ENCODE measurements at regions not wholly inside any gene's neighbourhood (a gene's known extent, or its start where the extent isn't known, plus 50 kb on each side); places are given as distances from the start of the nearest gene placed in this dataset.
A peak's percentile ranks its signal among the peaks of the same experiment; 100 is the strongest.

- DNase-seq (ENCODE audit: low spot score), result no peak
Observed at GRCh38 chr5:60374409-60374808, 325.6 kb downstream of the DEPDC1B start.

GRCh38 chr5:60372786-60373185 lies 327.2 kb downstream of the DEPDC1B start:
- no peak for DNase-seq (ENCODE audit: low spot score)

- DNase-seq (ENCODE audit: low spot score), result no peak
Observed at GRCh38 chr5:60371065-60371464, 328.9 kb downstream of the DEPDC1B start.

GRCh38 chr5:60370508-60370907 lies 329.5 kb downstream of the DEPDC1B start:
- no peak for DNase-seq (ENCODE audit: low spot score)

GRCh38 chr5:60369391-60369790 lies 330.6 kb downstream of the DEPDC1B start:
- DNase-seq (ENCODE audit: low spot score), result no peak

- DNase-seq (ENCODE audit: low spot score), result no peak
Observed at GRCh38 chr5:60368100-60368499, 331.9 kb downstream of the DEPDC1B start.

- no peak for DNase-seq (ENCODE audit: low spot score)
Observed at GRCh38 chr5:60366489-60366888, 333.5 kb downstream of the DEPDC1B start.

- no peak for DNase-seq (ENCODE audit: low spot score)
Observed at GRCh38 chr5:60365001-60365400, 335.0 kb downstream of the DEPDC1B start.

- DNase-seq (ENCODE audit: low spot score), result no peak
Observed at GRCh38 chr5:60362158-60362557, 337.8 kb downstream of the DEPDC1B start.

GRCh38 chr5:60360355-60360754 lies 339.6 kb downstream of the DEPDC1B start:
- no peak for DNase-seq (ENCODE audit: low spot score)

- no peak for DNase-seq (ENCODE audit: low spot score)
Observed at GRCh38 chr5:60357302-60357701, 342.7 kb downstream of the DEPDC1B start.

- DNase-seq (ENCODE audit: low spot score), result no peak
Observed at GRCh38 chr5:60356745-60357144, 343.2 kb downstream of the DEPDC1B start.

- no peak for DNase-seq (ENCODE audit: low spot score)
Observed at GRCh38 chr5:60355181-60355580, 344.8 kb downstream of the DEPDC1B start.

GRCh38 chr5:60354311-60354710 lies 345.7 kb downstream of the DEPDC1B start:
- DNase-seq (ENCODE audit: low spot score), result no peak

- DNase-seq (ENCODE audit: low spot score), result no peak
Observed at GRCh38 chr5:60352992-60353599, 346.9 kb downstream of the DEPDC1B start.

GRCh38 chr5:60350794-60351193 lies 349.2 kb downstream of the DEPDC1B start:
- no peak for DNase-seq (ENCODE audit: low spot score)

- no peak for DNase-seq (ENCODE audit: low spot score)
Observed at GRCh38 chr5:60349891-60350415, 350.0 kb downstream of the DEPDC1B start.

GRCh38 chr5:60346393-60346792 lies 353.6 kb downstream of the DEPDC1B start:
- no peak for DNase-seq (ENCODE audit: low spot score)

- no peak for DNase-seq (ENCODE audit: low spot score)
Observed at GRCh38 chr5:60343102-60343501, 356.9 kb downstream of the DEPDC1B start.

- peak; percentile 6 for DNase-seq (ENCODE audit: low spot score)
Observed at GRCh38 chr5:60340965-60341471, 358.9 kb downstream of the DEPDC1B start.

- no peak for DNase-seq (ENCODE audit: low spot score)
Observed at GRCh38 chr5:60340326-60340725, 359.6 kb downstream of the DEPDC1B start.

GRCh38 chr5:60339691-60340201 lies 360.2 kb downstream of the DEPDC1B start:
- no peak for DNase-seq (ENCODE audit: low spot score)

- no peak for DNase-seq (ENCODE audit: low spot score)
Observed at GRCh38 chr5:60338846-60339245, 361.1 kb downstream of the DEPDC1B start.

GRCh38 chr5:60336491-60336890 lies 363.5 kb downstream of the DEPDC1B start:
- DNase-seq (ENCODE audit: low spot score), result no peak

Data from activated CD4-positive, alpha-beta T cell treated with anti-CD3 and anti-CD28 coated beads, Interleukin-2, Interleukin-4, amounts not matched to agents 100 ng/mL and 50 ng/mL, durations not matched to agents 16 hours and 8 hours (primary cell).